ENCODE measurements at regions not wholly inside any gene's neighbourhood (a gene's known extent, or its start where the extent isn't known, plus 50 kb on each side); places are given as distances from the start of the nearest gene placed in this dataset.

- FAIRE-seq (no peak), ATAC-seq (no peak), DNase-seq (ENCODE audit: low spot score) (no peak)
- no peaks in the 10 kb centered on the region for H3K79me2 ChIP-seq (ENCODE audit: insufficient read depth, low read length)
- BruUV-seq (replicated peaks) = no TSS peak
- no peaks in the 10 kb centered on the region; a peak in 1 of 5 replicates for H3K27me3 ChIP-seq (ENCODE audit: control insufficient read depth in 1 of 2, insufficient read depth in 2 of 2, low read length in 2 of 2)
- no peak overlapping the region for H3K9ac ChIP-seq (ENCODE audit: insufficient read depth, low read depth, low read length)
- POLR2A ChIA-PET = no interaction called here
- 8% methylated on average over 1 of the region's 1 CpG for WGBS (ENCODE audit: low lambda C conversion rate)
- CTCF ChIA-PET (ENCODE audit: low intra/inter-chr PET ratio, low total read pairs) = no interaction called here
- in situ Hi-C loops (cut with HindIII; ENCODE audit: extremely low pct_ligation_motif_present, low pct_unique_long_range_greater_than_20kb) = no loop called here
- no peaks in the 10 kb centered on the region for H3K4me1 ChIP-seq (ENCODE audit: insufficient read depth, low read length)
- no peaks in the 10 kb centered on the region for H3K9me3 ChIP-seq (ENCODE audit: low read length)
- TF ChIP-seq SRSF1 (optimal IDR thresholded peaks at IDR 0.05; ENCODE audit: low read depth, low read length) = no peak
- TF ChIP-seq RAD21 (CRISPR knock-in tag; IDR thresholded peaks at IDR 0.05) = no peak
- no peak for TF ChIP-seq KDM5B (CRISPR knock-in tag; IDR thresholded peaks at IDR 0.05; ENCODE audit: borderline replicate concordance)
- no peak for TF ChIP-seq ZBTB42 (CRISPR knock-in tag; IDR thresholded peaks at IDR 0.05)
- no peak for TF ChIP-seq THYN1 (CRISPR knock-in tag; IDR thresholded peaks at IDR 0.05; ENCODE audit: borderline replicate concordance, low read depth)
- TF ChIP-seq ZFP36L2 (CRISPR knock-in tag; IDR thresholded peaks at IDR 0.05) = no peak
- no peak for TF ChIP-seq ZNF20 (CRISPR knock-in tag; IDR thresholded peaks at IDR 0.05)
- TF ChIP-seq FOXO1 (CRISPR knock-in tag; IDR thresholded peaks at IDR 0.05) = no peak
- TF ChIP-seq SMAD9 (CRISPR knock-in tag; IDR thresholded peaks at IDR 0.05) = no peak
- TF ChIP-seq RFX1 (IDR thresholded peaks at IDR 0.05) = no peak
- no peak for TF ChIP-seq ZNF891 (CRISPR knock-in tag; IDR thresholded peaks at IDR 0.05)
- TF ChIP-seq IRF2 (CRISPR knock-in tag; IDR thresholded peaks at IDR 0.05) = no peak
- TF ChIP-seq, protein P1, sequence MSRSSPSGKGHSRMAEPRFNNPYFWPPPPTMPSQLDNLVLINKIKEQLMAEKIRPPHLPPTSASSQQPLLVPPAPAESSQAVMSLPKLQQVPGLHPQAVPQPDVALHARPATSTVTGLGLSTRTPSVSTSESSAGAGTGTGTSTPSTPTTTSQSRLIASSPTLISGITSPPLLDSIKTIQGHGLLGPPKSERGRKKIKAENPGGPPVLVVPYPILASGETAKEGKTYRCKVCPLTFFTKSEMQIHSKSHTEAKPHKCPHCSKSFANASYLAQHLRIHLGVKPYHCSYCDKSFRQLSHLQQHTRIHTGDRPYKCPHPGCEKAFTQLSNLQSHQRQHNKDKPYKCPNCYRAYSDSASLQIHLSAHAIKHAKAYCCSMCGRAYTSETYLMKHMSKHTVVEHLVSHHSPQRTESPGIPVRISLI (CRISPR knock-in tag; IDR thresholded peaks at IDR 0.05; ENCODE audit: borderline replicate concordance) = no peak
- no peak for TF ChIP-seq MTF1 (CRISPR knock-in tag; IDR thresholded peaks at IDR 0.05)
- TF ChIP-seq ZUFSP (CRISPR knock-in tag; IDR thresholded peaks at IDR 0.05; ENCODE audit: borderline replicate concordance) = no peak
- no peak for TF ChIP-seq ZNF331 (CRISPR knock-in tag; IDR thresholded peaks at IDR 0.05)
- no peak overlapping the region for H3K27ac ChIP-seq (ENCODE audit: extremely low read length, insufficient read depth, low read length)
- H3K4me2 ChIP-seq (ENCODE audit: low read depth, low read length) = no peak overlapping the region
- H4K20me1 ChIP-seq (ENCODE audit: insufficient read depth, low read length) = no peaks in the 10 kb centered on the region
- no peak overlapping the region for H3K4me3 ChIP-seq (replicated peaks in 1 of 3; ENCODE audit: insufficient read depth in 1 of 3, low read depth in 2 of 3, low read length in 3 of 3)
- no peaks in the 10 kb centered on the region for H3K36me3 ChIP-seq (replicated peaks in 1 of 2; ENCODE audit: control insufficient read depth in 1 of 2, insufficient read depth in 2 of 2, low read length in 2 of 2)
- H2AFZ ChIP-seq (ENCODE audit: low read length) = no peak overlapping the region
- intact Hi-C loops (cut with micrococcal nuclease; ENCODE audit: unreplicated experiment) = no loop called here
These were observed 145.2 kb downstream of the RXFP2 start for GRCh38 chr13:31884556-31884955.
